H9 (cell line): ENCODE measurements at regions not wholly inside any gene's neighbourhood (a gene's known extent, or its start where the extent isn't known, plus 50 kb on each side); places are given as distances from the start of the nearest gene placed in this dataset.

Source experiments
- DNase-seq: peaks from one replicate; pipeline ENCODE4 v3.0.0-alpha.2; 2017
- H2AFZ ChIP-seq: one replicate; pipeline ENCODE4 v1.6.1; 2013; ENCODE audit warnings: mild to moderate bottlenecking, low read length, control low read depth, moderate library complexity
- H2AK5ac ChIP-seq: 2 replicates; pipeline ENCODE4 v1.6.1; 2013; ENCODE audit warnings: low read length, control low read depth, mixed read lengths; ENCODE audit not compliant: insufficient read length
- H2BK120ac ChIP-seq: one replicate; pipeline ENCODE4 v1.6.1; 2013; ENCODE audit warnings: low read depth, mild to moderate bottlenecking, low read length, control low read depth, inconsistent platforms; ENCODE audit not compliant: poor library complexity, severe bottlenecking
- H2BK12ac ChIP-seq: 2 replicates; pipeline ENCODE4 v1.6.1; 2013; ENCODE audit warnings: low read length, control low read depth, mixed read lengths, low read depth; ENCODE audit not compliant: insufficient read length
- H2BK15ac ChIP-seq: 2 replicates; pipeline ENCODE4 v1.6.1; 2013; ENCODE audit warnings: low read depth, low read length, control low read depth
- H2BK20ac ChIP-seq: one replicate; pipeline ENCODE4 v1.6.1; 2013; ENCODE audit warnings: low read depth, mild to moderate bottlenecking, low read length, control low read depth, inconsistent platforms; ENCODE audit not compliant: poor library complexity, severe bottlenecking
- H2BK5ac ChIP-seq: 2 replicates; pipeline ENCODE4 v1.6.1; 2013; ENCODE audit warnings: low read length, control low read depth, mixed read lengths; ENCODE audit not compliant: insufficient read length
- H3K14ac ChIP-seq: 2 replicates; pipeline ENCODE4 v1.6.1; 2013; ENCODE audit warnings: low read length, control low read depth; ENCODE audit not compliant: insufficient read depth
- H3K18ac ChIP-seq: 2 replicates; pipeline ENCODE4 v1.6.1; 2013; ENCODE audit warnings: low read depth, mild to moderate bottlenecking, mixed read lengths, low read length, control low read depth; ENCODE audit not compliant: insufficient read length
- H3K23ac ChIP-seq: 2 replicates; pipeline ENCODE4 v1.6.1; 2013; ENCODE audit warnings: low read length, control low read depth, mixed read lengths, low read depth; ENCODE audit not compliant: insufficient read length
- H3K23me2 ChIP-seq: 2 replicates; pipeline ENCODE4 v1.6.1; 2013; ENCODE audit warnings: low read depth, mild to moderate bottlenecking, mixed read lengths, low read length, control low read depth; ENCODE audit not compliant: insufficient read length, poor library complexity, severe bottlenecking
- H3K27ac ChIP-seq: 2 replicates; pipeline ENCODE4 v1.5.1; 2013; ENCODE audit warnings: low read length, control low read depth, mixed read lengths, low read depth; ENCODE audit not compliant: insufficient read length
- H3K27me3 ChIP-seq: 2 replicates; pipeline ENCODE4 v1.6.1; 2013; ENCODE audit warnings: low read length, control low read depth, inconsistent platforms; ENCODE audit not compliant: insufficient read depth
- H3K4ac ChIP-seq: 2 replicates; pipeline ENCODE4 v1.6.1; 2013; ENCODE audit warnings: low read depth, mild to moderate bottlenecking, control low read depth, inconsistent platforms, low read length, moderate library complexity
- H3K4me1 ChIP-seq: 2 replicates; pipeline ENCODE4 v1.6.1; 2013; ENCODE audit warnings: low read length, control low read depth, inconsistent platforms; ENCODE audit not compliant: insufficient read depth
- H3K4me2 ChIP-seq: 2 replicates; pipeline ENCODE4 v1.6.1; 2013; ENCODE audit warnings: low read length, control low read depth, mixed read lengths; ENCODE audit not compliant: insufficient read length, insufficient read depth
- H3K56ac ChIP-seq: 2 replicates; pipeline ENCODE4 v1.6.1; 2013; ENCODE audit warnings: low read depth, mild to moderate bottlenecking, mixed read lengths, low read length, control low read depth; ENCODE audit not compliant: insufficient read length
- H3K79me1 ChIP-seq: 2 replicates; pipeline ENCODE4 v1.6.1; 2013; ENCODE audit warnings: low read depth, mild to moderate bottlenecking, moderate library complexity, low read length, control low read depth, inconsistent platforms; ENCODE audit not compliant: insufficient read depth, poor library complexity, severe bottlenecking
- H3K79me2 ChIP-seq: 2 replicates; pipeline ENCODE4 v1.6.1; 2013; ENCODE audit warnings: low read length, control low read depth, inconsistent platforms; ENCODE audit not compliant: insufficient read depth
- H3K9ac ChIP-seq: 2 replicates; pipeline ENCODE4 v1.6.1; 2013; ENCODE audit warnings: low read length, control low read depth, mixed read lengths; ENCODE audit not compliant: insufficient read length; ENCODE audit errors: extremely low read depth
- H3K9me3 ChIP-seq: one replicate; pipeline ENCODE4 v1.6.1; 2013; ENCODE audit warnings: low read depth, low read length, inconsistent platforms; ENCODE audit not compliant: control insufficient read depth
- H3T11ph ChIP-seq: one replicate; pipeline ENCODE4 v1.6.1; 2013; ENCODE audit warnings: mild to moderate bottlenecking, low read length, control low read depth, inconsistent platforms
- H4K20me1 ChIP-seq: one replicate; pipeline ENCODE4 v1.6.1; 2013; ENCODE audit not compliant: control insufficient read depth, insufficient read length, insufficient read depth
- H4K5ac ChIP-seq: 2 replicates; pipeline ENCODE4 v1.6.1; 2013; ENCODE audit warnings: low read depth, mild to moderate bottlenecking, mixed read lengths, low read length, control low read depth; ENCODE audit not compliant: insufficient read length
- H4K8ac ChIP-seq: replicated peaks from 2 replicates; pipeline ENCODE4 v1.6.1; 2013; ENCODE audit warnings: low read length, control low read depth, mixed read lengths, low read depth; ENCODE audit not compliant: insufficient read length
- H4K91ac ChIP-seq: 2 replicates; pipeline ENCODE4 v1.6.1; 2013; ENCODE audit warnings: low read depth, mild to moderate bottlenecking, moderate library complexity, mixed read lengths, low read length, control low read depth; ENCODE audit not compliant: insufficient read length
- H3K27ac Mint-ChIP-seq, 3 experiments: 2 replicates in 2 of 3; 3 replicates in 1 of 3; pipeline ENCODE4 v1.8.0; 2020 to 2021; ENCODE audit warnings: mixed read lengths in 3 of 3, mild to moderate bottlenecking in 1 of 3, moderate library complexity in 1 of 3
- H3K27me3 Mint-ChIP-seq: 2 replicates; pipeline ENCODE4 v1.8.0; 2021; ENCODE audit warnings: low read depth, mild to moderate bottlenecking, moderate library complexity, mixed read lengths
- H3K36me3 Mint-ChIP-seq, 3 experiments: 2 replicates in 2 of 3; 3 replicates in 1 of 3; pipeline ENCODE4 v1.8.0; 2020 to 2021; ENCODE audit warnings: low read depth in 3 of 3, mixed read lengths in 3 of 3; ENCODE audit not compliant: insufficient read depth in 1 of 3
- H3K4me1 Mint-ChIP-seq, 2 experiments: 2 replicates each; pipeline ENCODE4 v1.8.0; 2020; ENCODE audit warnings: mixed read lengths in 2 of 2
- H3K4me3 Mint-ChIP-seq, 2 experiments: 2 replicates in 1 of 2; 3 replicates in 1 of 2; pipeline ENCODE4 v1.8.0; 2020 to 2021; ENCODE audit warnings: mild to moderate bottlenecking in 2 of 2, mixed read lengths in 2 of 2, moderate library complexity in 1 of 2
- H3K9me3 Mint-ChIP-seq, 2 experiments: 2 replicates in 1 of 2; 3 replicates in 1 of 2; pipeline ENCODE4 v1.8.0; 2020; ENCODE audit warnings: mild to moderate bottlenecking in 2 of 2, mixed read lengths in 2 of 2, moderate library complexity in 1 of 2
- TF ChIP-seq, protein P1 (sequence below): fragments of 200-600 bp; sonication (generic); conservative IDR thresholded peaks from 3 replicates; pipeline ENCODE4 v1.8.0; 2021; ENCODE audit warnings: antibody characterized with exemption, mild to moderate bottlenecking

DNA sequence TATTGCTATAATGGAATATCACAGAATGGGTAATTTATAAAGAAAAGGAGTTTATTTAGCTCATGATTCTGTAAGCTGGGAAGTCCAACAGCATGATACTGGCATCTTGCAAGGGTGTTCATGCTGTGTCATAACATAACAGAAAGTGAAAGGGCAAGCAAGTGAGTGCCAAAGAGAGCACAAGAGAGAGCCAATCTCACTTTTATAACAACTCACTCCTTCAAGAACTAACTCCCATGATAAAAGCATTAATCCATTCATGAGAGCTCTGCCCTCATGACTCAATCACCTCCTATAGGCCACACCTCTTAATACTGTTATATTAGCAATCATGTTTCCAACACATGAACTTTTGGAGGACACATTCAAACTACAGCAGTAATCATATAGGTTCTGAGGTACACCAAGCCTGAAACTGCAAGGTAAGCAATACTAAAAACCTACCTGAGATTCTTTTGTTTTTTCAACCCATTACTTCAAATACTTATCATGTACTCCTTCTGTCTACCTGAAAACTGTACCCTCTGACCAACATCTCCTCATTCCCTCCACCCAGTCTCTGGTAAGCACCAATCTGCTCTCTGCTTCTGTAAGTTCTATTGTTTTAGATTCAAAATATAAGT, 219.7 kb downstream of the MTERF1 start:
- Histone ChIP-seq H3K4me2 (no peak overlapping the region), H3K18ac (no peak overlapping the region), H4K91ac (no peak overlapping the region), H3T11ph (no peak overlapping the region), H2BK5ac (no peak overlapping the region), H4K8ac (no peak overlapping the region), H3K79me2 (no peaks in the 10 kb centered on the region), H4K5ac (no peak overlapping the region), H3K9ac (no peak overlapping the region), H3K27ac (no peak overlapping the region), H2AFZ (no peak overlapping the region), H3K9me3 (no peaks in the 10 kb centered on the region), H3K56ac (no peak overlapping the region), H4K20me1 (no peaks in the 10 kb centered on the region), H2BK120ac (no peak overlapping the region), H2BK12ac (no peak overlapping the region), H2BK20ac (no peak overlapping the region), H3K23me2 (no peaks in the 10 kb centered on the region), H3K23ac (no peak overlapping the region), H3K27me3 (no peaks in the 10 kb centered on the region), H3K79me1 (no peaks in the 10 kb centered on the region), H2AK5ac (no peak overlapping the region), H3K4ac (no peak overlapping the region), H3K4me1 (no peaks in the 10 kb centered on the region), H3K14ac (no peak overlapping the region), H2BK15ac (no peak overlapping the region)
- DNase-seq, result no peak
- Mint-ChIP-seq H3K27ac (no peak overlapping the region), H3K4me3 (no peak overlapping the region), H3K27me3 (no peaks in the 10 kb centered on the region), H3K36me3 (no peaks in the 10 kb centered on the region), H3K9me3 (no peaks in the 10 kb centered on the region), H3K4me1 (no peaks in the 10 kb centered on the region)
- TF ChIP-seq, protein P1, sequence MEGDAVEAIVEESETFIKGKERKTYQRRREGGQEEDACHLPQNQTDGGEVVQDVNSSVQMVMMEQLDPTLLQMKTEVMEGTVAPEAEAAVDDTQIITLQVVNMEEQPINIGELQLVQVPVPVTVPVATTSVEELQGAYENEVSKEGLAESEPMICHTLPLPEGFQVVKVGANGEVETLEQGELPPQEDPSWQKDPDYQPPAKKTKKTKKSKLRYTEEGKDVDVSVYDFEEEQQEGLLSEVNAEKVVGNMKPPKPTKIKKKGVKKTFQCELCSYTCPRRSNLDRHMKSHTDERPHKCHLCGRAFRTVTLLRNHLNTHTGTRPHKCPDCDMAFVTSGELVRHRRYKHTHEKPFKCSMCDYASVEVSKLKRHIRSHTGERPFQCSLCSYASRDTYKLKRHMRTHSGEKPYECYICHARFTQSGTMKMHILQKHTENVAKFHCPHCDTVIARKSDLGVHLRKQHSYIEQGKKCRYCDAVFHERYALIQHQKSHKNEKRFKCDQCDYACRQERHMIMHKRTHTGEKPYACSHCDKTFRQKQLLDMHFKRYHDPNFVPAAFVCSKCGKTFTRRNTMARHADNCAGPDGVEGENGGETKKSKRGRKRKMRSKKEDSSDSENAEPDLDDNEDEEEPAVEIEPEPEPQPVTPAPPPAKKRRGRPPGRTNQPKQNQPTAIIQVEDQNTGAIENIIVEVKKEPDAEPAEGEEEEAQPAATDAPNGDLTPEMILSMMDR, result no peak
